ENCODE measurements at regions not wholly inside any gene's neighbourhood (a gene's known extent, or its start where the extent isn't known, plus 50 kb on each side); places are given as distances from the start of the nearest gene placed in this dataset.
"Not testable (repeated sequence)": the region's sequence is repeated elsewhere in the genome, so short reads cannot be mapped to it uniquely, and the experiment has no call there.

DNA sequence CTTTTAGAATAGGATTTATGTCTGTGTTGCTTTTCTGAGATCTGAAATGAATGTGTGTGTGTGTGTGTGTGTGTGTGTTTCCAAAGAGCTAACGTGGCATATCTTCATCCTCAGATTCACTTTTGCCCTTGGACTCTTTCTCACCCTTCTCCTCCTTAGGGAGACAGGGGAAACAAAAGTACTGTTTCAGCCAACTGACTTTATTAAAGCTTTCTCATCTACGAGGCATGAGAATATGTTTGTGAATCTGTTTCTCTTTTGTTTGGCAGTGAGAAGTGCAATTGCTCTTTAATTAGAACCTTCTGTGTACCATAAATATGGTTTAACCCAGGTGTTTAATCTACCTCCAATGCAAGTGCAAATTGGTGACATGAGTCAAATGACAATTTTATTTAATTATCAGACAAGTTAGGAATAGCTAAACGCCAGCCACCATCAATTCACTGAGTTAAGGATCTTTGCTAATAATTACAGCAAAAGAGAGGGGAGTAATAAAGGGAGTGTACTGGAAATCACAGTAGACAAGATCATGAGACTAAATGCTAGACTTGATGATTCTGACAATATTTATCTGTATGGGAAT is 186.4 kb upstream of the COL3A1 start:
- DNase-seq = no peak

DNA sequence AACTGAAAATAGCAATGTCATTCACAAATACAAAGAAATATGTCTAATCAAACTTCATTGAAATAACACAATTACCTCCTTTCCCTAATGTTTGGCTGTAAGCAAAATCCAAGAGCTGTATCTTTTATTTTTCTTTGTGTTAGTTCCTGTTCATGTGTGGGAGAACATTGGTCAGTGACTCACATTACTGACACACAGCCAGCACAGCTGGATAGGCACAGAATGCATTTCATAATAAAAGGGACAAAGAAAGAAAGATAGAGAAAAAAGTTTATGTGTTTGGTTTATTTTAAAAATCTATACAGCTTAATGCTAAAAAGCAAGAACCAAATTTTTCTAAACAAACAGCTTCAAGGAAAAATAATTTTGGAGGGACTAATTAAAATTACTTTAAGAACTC is 185.6 kb upstream of the COL3A1 start:
- peak in 2 of 56 donors; percentile 4 for DNase-seq

DNA sequence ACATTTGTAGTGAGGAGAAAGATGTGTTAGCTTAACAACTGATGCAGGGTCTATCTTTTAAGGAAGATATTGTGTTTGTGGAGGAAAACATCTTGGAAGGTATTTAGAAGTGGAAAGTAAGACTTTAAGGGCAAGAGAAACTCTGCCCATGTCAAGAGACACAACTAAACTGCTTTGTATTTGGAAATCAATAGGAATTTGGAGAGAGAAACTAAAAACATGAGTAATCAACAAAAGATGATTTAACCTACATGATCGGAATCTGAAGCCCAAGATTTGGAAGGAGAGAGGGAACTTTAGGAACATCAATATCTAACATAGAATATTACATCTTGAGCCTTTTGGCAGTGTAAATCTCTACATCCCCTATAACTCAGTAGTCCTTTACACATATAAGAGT is 184.2 kb upstream of the COL3A1 start:
- DNase-seq = no peak

DNA sequence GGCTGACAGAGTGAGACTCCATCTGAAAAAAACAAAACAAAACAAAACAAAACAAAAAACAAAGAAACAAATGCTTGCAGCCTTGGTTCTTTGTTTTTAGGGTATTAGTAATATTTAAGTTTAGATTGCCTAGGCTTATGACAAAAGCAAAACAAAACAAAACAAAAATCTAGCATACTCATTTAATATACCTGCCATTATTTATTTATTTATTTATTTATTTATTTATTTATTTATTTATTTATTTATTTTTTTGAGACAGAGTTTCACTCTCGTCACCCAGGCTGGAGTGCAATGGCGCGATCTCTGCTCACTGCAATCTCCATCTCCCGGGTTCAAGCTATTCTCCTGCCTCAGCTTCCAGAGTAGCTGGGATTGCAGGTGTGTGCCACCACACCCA is 179.7 kb upstream of the COL3A1 start:
- DNase-seq = not testable (repeated sequence)

DNA sequence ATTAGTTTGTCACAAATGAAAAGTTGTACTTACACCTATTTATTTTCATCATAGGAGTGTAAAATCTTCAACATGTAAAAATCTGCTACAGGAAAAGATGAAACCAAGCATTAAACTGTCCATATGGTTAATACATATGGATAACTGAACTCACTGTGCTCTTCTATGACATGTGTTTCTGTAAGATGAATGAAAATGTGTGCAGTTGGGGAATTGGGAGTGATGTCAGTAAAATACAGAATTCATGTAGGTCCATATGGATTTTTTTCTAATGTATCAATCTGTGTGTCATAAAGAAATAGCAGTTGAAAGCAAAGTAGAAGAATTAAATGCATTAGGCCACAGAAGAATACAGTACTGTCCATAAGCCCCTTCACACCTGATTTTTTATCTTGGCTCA is 178.4 kb upstream of the COL3A1 start:
- no peak for DNase-seq

DNA sequence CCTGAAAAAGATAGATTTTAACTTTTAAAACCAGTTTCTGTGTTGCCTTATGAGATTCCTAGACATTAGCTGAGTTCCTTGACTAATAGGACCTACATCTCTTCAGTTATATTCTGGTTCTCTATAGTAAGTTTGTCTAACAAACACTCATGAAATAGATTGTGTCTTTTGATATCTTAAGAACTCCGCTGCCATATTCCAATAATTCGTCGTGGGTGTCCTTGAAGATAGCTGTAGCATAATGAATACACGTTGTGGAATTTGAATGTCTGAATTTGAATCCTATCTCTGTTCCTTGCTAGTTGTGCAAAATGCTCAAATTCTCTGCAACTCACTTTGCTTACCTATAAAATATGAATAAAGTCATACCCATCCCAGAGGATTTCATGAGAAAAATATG is 176.8 kb upstream of the COL3A1 start:
- DNase-seq = no peak

DNA sequence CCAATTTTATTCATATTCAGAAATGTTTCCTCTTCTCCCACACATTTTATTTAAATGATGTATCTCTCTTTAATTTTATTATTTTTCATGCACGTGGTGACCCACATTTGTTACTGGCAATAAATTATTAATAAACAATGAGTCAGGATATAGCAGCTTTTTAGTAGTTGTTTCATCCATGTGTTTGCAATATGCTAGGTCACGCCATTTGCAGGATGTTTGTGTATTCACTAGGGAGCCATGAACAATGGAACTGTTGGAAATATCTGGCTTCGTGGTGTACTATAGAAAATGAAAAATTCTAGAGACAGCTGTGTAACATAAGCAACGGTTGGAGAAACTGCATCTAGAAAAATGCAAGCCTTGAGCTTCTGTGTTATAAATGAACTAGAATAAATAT is 176.0 kb upstream of the COL3A1 start:
- DNase-seq = no peak

DNA sequence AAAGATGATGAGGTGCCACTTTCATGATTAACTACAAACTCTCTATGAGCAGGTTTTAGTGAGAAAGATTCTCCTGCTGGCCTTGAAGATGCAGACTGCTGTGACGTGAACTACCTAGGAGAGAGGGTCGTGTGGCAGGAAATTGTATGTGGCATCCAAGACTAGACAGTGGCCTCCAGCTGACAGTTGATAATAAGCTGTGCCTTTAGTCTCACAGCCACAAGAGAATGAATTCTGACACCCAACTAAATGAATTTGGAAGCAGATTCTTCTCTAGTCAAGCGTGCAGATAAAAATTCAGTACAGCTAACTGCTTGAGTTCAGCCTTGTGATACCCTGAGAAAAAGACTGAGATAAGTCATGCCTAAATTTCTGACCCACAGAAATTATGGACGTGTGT is 169.0 kb upstream of the COL3A1 start:
- DNase-seq = no peak

DNA sequence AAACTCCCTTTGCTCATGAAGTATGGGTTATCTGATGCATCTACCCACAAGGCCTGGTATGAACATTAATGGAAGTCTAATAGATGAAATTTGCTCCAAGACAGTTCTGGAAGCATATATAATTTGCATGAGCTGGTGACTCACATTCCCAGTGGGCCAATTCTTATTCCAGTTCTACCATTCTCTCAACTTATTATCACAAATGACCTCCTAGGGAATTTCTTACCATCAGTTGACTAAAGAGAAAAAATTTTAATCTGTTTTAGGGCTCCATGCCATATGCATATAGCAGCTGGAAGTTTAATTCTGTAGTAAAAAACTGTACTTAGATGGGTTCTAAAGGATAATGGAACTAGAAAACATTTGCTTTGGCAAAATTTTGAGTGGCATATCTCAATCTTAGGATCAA is 165.2 kb upstream of the COL3A1 start:
- no peak for DNase-seq

DNA sequence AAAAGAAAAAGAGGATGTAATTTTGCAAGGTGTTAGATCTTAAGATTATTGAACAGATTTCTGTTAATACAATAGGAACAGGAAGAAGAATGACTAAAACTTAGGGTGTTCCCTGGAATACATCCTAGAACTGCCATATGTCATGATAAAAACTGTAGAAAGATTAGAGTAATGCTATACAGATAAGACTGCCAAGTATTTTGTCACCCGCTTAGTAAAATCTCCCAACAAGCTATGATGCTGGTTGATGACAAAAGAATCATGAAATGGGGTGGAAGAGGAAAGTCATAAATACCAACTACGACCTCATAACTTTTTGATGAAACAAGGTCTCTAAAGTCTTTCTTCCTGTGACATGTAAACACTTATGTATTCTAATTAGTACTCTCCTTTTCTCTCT is 163.6 kb upstream of the COL3A1 start:
- no peak for DNase-seq

DNA sequence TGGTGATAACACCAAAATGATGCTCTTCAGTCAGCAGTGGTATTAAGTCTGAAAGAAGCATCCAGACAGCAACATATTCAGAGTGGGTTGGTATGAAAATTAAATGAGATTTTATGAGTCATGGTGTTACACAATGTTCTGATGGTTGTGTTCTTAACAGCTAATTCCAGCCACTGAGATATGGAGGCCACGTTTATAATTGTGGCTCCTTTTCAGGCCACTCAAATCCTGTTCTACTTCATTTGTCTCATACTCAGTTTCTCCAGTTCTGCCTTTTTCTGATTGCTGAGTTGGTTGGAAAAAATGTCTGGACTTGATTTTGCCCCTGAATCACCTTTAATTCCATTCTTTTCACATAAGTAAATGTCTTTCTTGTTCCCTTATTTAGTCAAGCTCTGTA is 162.7 kb upstream of the COL3A1 start:
- DNase-seq = no peak

DNA sequence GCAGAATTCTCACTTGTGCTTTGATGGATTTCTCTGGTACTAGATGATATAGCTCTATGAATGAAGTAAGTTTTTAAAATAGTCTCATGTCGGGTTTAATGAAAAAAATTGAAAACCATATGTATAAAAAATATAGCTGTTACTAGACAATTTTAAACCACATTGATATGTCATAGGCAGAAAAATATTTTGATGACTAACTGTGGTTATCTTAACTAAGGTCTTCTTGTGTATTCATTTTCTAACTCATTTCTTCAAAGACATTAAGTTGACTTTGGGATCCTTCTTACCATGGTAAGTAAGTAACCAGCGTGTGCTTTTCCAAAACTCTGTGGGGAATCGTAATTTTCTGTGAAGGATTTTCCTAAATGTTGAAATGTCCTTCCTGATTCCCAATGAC is 160.9 kb upstream of the COL3A1 start:
- DNase-seq = no peak

DNA sequence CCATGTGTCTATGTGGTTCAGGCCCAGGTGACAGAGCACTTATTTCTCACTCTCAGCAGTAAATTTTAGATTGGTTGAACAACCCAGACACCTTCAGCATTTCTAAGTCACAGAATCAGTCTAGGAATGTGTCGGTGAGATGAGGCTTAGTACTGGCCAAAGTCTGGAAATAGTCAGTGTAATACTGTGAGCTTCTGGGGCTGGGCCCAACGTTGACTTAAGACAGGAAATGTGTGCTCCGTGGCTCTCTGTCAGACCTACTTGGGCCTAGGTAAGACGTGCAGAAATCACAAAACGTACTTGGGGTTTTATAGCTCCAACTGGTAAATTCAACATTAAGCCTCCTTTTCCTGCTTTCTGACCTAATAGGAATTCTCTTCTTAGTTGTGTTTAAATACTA is 160.3 kb upstream of the COL3A1 start:
- no peak for DNase-seq

DNA sequence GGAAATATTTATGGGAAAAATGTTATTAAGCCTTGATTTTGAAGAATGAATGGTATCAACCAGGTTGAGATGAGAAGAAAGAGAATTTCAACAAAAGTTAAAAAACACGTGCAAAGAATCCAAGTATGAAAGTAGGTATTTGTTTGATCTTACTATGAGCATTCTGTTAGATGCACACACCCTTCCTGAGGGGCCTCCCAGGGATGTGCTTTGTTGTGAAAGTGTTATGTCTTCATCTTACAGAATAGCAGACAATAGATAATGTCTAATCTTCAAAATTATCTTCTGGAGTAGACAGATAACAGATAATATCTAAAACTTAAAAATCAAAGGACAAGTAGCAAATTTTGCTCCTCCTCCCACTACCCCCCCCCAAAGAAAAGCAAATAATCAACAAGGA is 155.2 kb upstream of the COL3A1 start:
- no peak for DNase-seq

DNA sequence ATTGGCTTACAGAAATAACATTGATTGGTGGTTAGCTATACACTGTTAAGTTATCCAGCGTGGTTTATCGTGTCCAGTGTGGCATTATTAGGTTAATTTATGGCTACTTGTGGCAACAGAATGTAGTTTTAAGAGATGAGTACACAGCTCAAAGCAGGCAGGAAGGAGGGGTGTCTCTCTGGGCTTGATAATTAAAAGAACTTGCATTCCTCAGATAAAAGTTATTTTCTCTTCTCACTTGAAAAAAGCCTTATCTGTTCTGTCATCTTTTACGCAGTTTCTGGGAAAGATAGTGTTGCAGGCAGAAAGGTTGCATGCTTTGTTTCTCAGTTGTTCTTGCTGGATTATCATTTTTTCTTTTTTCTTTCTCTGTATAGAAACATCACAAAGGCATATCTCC is 154.4 kb upstream of the COL3A1 start:
- DNase-seq = no peak

DNA sequence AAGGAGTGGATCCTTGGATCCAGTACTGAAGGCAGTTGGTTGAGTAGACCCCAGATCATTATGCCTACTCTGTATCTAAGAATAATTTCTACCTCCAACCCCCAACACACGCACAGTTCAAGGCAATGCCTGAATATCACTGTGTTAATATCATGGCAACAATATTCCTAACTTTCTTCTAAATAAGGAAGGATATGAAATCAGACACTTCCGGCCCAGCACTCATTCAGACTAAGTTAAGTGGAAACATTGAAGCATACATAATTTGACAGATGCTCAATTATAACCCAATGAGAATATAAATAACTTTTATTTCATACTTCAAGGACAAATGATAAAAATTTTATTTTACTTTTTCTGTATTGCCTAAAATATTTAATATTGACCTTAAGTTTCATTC is 153.6 kb upstream of the COL3A1 start:
- DNase-seq = no peak

DNA sequence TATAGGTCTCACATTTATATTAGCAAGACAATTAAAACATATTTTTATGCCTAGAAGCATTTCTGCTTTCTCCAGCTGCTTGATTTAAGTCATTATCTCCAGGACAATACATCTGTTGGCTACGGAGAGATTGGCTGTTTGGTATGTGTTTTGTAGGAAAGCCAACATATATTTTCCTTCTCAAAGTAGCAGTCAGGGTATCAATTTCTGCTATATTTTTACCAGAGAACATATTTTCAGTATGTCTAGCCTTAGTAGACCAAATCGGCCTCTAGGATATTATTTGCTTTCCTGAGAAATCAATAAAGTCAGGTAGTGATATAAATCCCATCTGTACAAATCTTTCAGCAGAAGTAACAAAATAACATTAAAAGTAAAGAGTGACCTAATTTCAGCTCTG is 150.0 kb upstream of the COL3A1 start:
- DNase-seq = no peak

DNA sequence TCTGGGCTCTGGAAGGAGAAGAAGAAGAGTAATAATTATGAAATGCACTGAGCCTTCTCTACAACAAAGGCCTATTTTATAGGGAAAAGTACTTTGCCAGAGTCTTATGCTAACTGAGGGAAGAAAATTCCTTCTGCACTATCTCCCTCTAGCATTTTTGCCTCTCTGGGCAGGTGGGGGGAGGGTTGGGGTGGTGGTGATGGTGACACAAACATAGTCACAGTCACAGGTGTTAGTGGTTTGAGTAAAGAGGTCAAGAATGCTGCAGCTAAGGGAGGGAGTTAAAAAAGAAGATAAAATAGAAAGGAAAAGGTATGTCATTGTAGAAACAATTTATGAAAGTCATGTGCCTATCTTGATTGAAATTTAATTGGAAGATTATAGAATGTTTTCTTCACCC is 140.8 kb upstream of the COL3A1 start:
- no peak for DNase-seq

DNA sequence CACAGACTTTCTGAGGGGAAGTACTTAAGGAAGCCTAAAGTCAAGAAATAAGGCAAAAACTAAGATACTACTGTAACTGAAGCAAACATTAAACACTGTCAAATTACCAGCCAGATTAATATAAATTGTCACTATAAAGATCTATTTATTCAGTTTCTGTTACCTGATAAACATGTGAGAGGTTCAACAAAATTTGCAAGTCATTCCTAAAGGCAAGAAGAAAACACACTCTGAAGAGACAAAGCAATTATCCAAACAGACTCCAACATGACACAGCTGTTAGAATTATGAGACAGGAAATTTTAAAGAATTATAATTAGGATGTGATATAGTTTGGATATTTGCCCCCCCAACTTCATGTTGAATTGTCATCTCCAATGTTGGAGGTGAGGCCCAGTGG is 140.4 kb upstream of the COL3A1 start:
- no peak for DNase-seq

DNA sequence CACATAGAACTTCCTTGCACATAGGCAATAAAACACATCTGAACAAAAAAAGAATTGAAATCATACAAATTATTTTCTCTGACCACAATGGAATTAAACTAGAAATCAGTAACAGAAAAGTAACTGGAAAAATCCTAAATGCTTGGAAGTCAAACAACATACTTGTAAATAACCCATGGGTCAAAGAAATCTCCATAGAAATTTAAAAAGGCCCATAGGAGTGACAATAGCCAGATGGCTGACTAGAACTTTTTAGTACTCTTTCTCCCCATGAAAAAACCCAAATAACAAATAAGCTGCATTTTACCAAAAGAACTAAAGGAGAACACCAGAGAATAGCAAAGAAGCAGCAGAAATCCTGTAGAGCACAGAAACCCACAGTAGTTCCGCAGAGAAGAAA is 139.2 kb upstream of the COL3A1 start:
- DNase-seq = no peak

DNA sequence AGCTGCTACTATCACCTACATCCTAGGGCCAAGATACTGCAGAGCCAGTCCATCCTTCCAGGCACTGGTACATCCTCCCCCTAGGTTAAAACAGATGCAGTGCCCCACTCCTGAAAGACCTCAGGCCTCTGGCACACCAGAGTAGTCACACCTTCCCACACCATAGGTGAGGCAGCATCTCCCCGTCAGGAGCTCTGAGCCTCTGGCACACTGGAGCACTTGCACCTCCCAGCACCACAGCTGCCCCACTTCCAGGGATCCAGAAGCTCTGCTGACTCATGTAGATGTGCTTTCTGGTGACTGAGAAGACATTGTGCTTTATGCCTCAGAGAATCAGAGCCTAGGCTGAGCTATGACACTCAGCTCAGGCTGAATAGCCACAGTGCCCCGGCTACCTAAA is 138.4 kb upstream of the COL3A1 start:
- DNase-seq = no peak

DNA sequence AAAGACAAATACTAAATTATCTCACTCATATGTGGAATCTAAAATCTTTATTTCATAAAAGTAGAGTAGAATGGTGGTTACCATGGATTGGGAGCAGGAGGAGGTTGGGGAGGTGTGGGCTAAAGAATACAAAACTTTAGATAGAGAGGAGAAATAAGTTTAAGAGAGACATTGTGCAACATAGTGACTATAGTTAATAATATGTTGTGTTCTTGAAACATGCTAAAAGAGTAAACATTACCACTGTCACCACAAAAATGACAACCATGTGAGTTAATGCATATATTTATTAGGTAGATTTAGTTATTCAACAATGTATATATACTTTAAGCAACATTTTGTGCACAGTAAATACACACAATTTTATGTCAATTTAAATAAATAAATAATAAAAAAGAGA is 128.5 kb upstream of the COL3A1 start:
- DNase-seq = no peak

DNA sequence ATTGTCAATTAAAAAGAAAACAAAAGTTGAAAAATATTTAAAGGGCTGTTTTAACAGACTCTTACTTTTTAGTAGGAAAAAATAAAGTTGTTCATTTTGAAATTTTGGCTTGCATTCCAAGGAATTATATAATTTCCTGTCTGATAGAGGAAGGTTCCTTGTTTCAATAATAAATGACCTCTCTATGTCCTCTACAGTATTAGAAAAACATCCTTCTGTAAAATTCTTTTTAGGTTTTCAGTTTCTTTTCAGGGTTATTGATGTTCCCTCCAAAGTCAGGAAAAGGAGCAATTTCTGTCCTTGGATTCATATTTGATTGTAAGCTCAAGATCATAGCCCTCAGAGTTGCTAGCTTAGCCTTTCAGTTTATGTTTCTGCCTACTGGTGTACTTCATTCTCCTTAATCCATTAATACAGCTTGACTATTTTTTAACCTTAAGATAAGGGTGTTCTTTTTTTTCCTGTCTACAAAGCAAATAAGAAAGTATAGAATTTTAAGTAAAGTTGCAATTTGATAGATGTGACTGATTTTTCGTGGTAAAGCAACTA is 125.2 kb upstream of the COL3A1 start:
- DNase-seq = no peak

DNA sequence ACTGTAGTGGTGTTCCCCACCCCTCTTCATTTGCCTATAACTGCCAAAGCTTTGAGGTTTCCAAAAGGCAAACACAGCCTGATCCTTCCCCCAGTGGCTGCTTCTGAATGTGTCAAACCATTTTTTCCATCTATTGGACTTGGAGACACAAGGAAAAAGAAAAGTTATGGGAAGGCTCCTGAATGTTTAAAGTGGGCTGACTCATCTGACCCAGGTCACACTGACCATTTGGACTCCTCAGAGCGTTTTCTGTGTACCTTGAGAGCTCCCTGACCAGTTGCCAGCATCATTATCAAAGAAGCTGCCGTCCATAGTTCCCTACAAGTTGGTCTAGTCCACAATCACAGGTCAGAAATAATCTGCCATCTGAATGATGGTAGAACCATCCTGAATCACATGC is 123.4 kb upstream of the COL3A1 start:
- DNase-seq = no peak

Measured in nucleus accumbens (tissue), 56 donors.